ENCODE measurements at regions not wholly inside any gene's neighbourhood (a gene's known extent, or its start where the extent isn't known, plus 50 kb on each side); places are given as distances from the start of the nearest gene placed in this dataset.

- Mint-ChIP-seq H3K27me3 (ENCODE audit: insufficient read depth, unreplicated experiment) (peaks cover 13% of the 10 kb centered on the region), H3K4me3 (ENCODE audit: unreplicated experiment) (no peak overlapping the region), H3K9me3 (ENCODE audit: unreplicated experiment) (peaks cover 19% of the 10 kb centered on the region), H3K36me3 (ENCODE audit: insufficient read depth, unreplicated experiment) (no peaks in the 10 kb centered on the region), H3K27ac (ENCODE audit: low read depth, unreplicated experiment) (no peak overlapping the region), H3K4me1 (ENCODE audit: insufficient read depth, unreplicated experiment) (peaks cover 9% of the 10 kb centered on the region)
- CTCF ChIA-PET: interaction anchor here (0.6 kb wide), 1 partner anchor 841 kb away, joined by 3 read pairs; no protein-coding TSS in a partner anchor
- peak; percentile 29 for DNase-seq (ENCODE audit: unreplicated experiment)
- intact Hi-C loops (cut with micrococcal nuclease): no loop called here
- no peak for TF ChIP-seq CTCF (IDR thresholded peaks at IDR 0.05; ENCODE audit: unreplicated experiment)
- POLR2A ChIA-PET: no interaction called here
- BruUV-seq (replicated peaks): no TSS peak
Measured at GRCh38 chr9:126248680-126249079, 77.9 kb upstream of the MVB12B start.

- intact Hi-C loops (cut with micrococcal nuclease): no loop called here
- ChIA-PET CTCF (no interaction called here), POLR2A (no interaction called here)
- Mint-ChIP-seq H3K4me1 (ENCODE audit: insufficient read depth, unreplicated experiment) (no peaks in the 10 kb centered on the region), H3K27ac (ENCODE audit: low read depth, unreplicated experiment) (no peak overlapping the region), H3K27me3 (ENCODE audit: insufficient read depth, unreplicated experiment) (no peaks in the 10 kb centered on the region), H3K4me3 (ENCODE audit: unreplicated experiment) (no peak overlapping the region), H3K9me3 (ENCODE audit: unreplicated experiment) (peaks cover 9% of the 10 kb centered on the region), H3K36me3 (ENCODE audit: insufficient read depth, unreplicated experiment) (no peaks in the 10 kb centered on the region)
- BruUV-seq (replicated peaks): no TSS peak
- DNase-seq (ENCODE audit: unreplicated experiment): no peak
- TF ChIP-seq CTCF (IDR thresholded peaks at IDR 0.05; ENCODE audit: unreplicated experiment): no peak
Measured at GRCh38 chr9:126261584-126262356, 64.9 kb upstream of the MVB12B start.

- intact Hi-C loops (cut with micrococcal nuclease): no loop called here
- H3K36me3 Mint-ChIP-seq (ENCODE audit: insufficient read depth, unreplicated experiment): no peaks in the 10 kb centered on the region
- H3K4me3 Mint-ChIP-seq (ENCODE audit: unreplicated experiment): no peak overlapping the region
- no TSS peak for BruUV-seq (replicated peaks)
- no peak for DNase-seq (ENCODE audit: unreplicated experiment)
- TF ChIP-seq CTCF (IDR thresholded peaks at IDR 0.05; ENCODE audit: unreplicated experiment): no peak
- no peaks in the 10 kb centered on the region for H3K4me1 Mint-ChIP-seq (ENCODE audit: insufficient read depth, unreplicated experiment)
- H3K27me3 Mint-ChIP-seq (ENCODE audit: insufficient read depth, unreplicated experiment): no peaks in the 10 kb centered on the region
- H3K27ac Mint-ChIP-seq (ENCODE audit: low read depth, unreplicated experiment): no peak overlapping the region
- ChIA-PET POLR2A (no interaction called here), CTCF (interaction anchor here (1.1 kb wide), 1 partner anchor 136 kb away, joined by 3 read pairs; no protein-coding TSS in a partner anchor)
- peaks cover 9% of the 10 kb centered on the region for H3K9me3 Mint-ChIP-seq (ENCODE audit: unreplicated experiment)
Measured at GRCh38 chr9:126262738-126263137, 63.9 kb upstream of the MVB12B start.

GRCh38 chr9:126270556-126270955 is 56.1 kb upstream of the MVB12B start:
- intact Hi-C loops (cut with micrococcal nuclease): no loop called here
- ChIA-PET POLR2A (no interaction called here), CTCF (no interaction called here)
- BruUV-seq (replicated peaks): no TSS peak
- Mint-ChIP-seq H3K27ac (ENCODE audit: low read depth, unreplicated experiment) (no peak overlapping the region), H3K4me1 (ENCODE audit: insufficient read depth, unreplicated experiment) (no peaks in the 10 kb centered on the region), H3K36me3 (ENCODE audit: insufficient read depth, unreplicated experiment) (no peaks in the 10 kb centered on the region), H3K27me3 (ENCODE audit: insufficient read depth, unreplicated experiment) (peaks cover 9% of the 10 kb centered on the region), H3K4me3 (ENCODE audit: unreplicated experiment) (no peak overlapping the region), H3K9me3 (ENCODE audit: unreplicated experiment) (peaks cover 11% of the 10 kb centered on the region)
- TF ChIP-seq CTCF (IDR thresholded peaks at IDR 0.05; ENCODE audit: unreplicated experiment): no peak
- no peak for DNase-seq (ENCODE audit: unreplicated experiment)

Data from MCF 10A (cell line).